HG03064 (cell line): ENCODE measurements at regions not wholly inside any gene's neighbourhood (a gene's known extent, or its start where the extent isn't known, plus 50 kb on each side); places are given as distances from the start of the nearest gene placed in this dataset.
"Not testable (repeated sequence)": the region's sequence is repeated elsewhere in the genome, so short reads cannot be mapped to it uniquely, and the experiment has no call there.

Source experiments
- ATAC-seq: cut with Tn5 transposase; IDR thresholded peaks from one replicate; pipeline ENCODE4 v1.9.1; 2021; ENCODE audit warnings: low read depth; ENCODE audit not compliant: unreplicated experiment

- no peak for ATAC-seq
Observed at GRCh38 chr22:22067192-22067591, 84.6 kb upstream of the TOP3B start.

GRCh38 chr22:22064580-22064979, 82.0 kb upstream of the TOP3B start:
- no peak for ATAC-seq

GRCh38 chr22:22062306-22062793, 79.8 kb upstream of the TOP3B start:
- ATAC-seq, result no peak

- ATAC-seq, result no peak
Observed at GRCh38 chr22:22061085-22062077, 78.8 kb upstream of the TOP3B start.

- ATAC-seq, result no peak
Observed at GRCh38 chr22:22060200-22061084, 77.9 kb upstream of the TOP3B start.

GRCh38 chr22:22059291-22060002, 76.9 kb upstream of the TOP3B start:
- ATAC-seq, result no peak

- ATAC-seq, result no peak
Observed at GRCh38 chr22:22058633-22059290, 76.2 kb upstream of the TOP3B start.

- ATAC-seq, result no peak
Observed at GRCh38 chr22:22057617-22058378, 75.2 kb upstream of the TOP3B start.

GRCh38 chr22:22056809-22057594, 74.4 kb upstream of the TOP3B start:
- ATAC-seq, result not testable (repeated sequence)

GRCh38 chr22:22052548-22053139, 70.1 kb upstream of the TOP3B start:
- not testable (repeated sequence) for ATAC-seq

- ATAC-seq, result not testable (repeated sequence)
Observed at GRCh38 chr22:22051032-22051431, 68.4 kb upstream of the TOP3B start.

- ATAC-seq, result no peak
Observed at GRCh38 chr22:22050141-22050775, 67.7 kb upstream of the TOP3B start.

- no peak for ATAC-seq
Observed at GRCh38 chr22:22049684-22050083, 67.1 kb upstream of the TOP3B start.

- ATAC-seq, result no peak
Observed at GRCh38 chr22:22048981-22049531, 66.5 kb upstream of the TOP3B start.

- no peak for ATAC-seq
Observed at GRCh38 chr22:22048318-22048942, 65.8 kb upstream of the TOP3B start.

GRCh38 chr22:22047776-22048175, 65.2 kb upstream of the TOP3B start:
- ATAC-seq, result no peak

GRCh38 chr22:22047266-22047665, 64.7 kb upstream of the TOP3B start:
- ATAC-seq, result no peak
